ENCODE measurements at regions not wholly inside any gene's neighbourhood (a gene's known extent, or its start where the extent isn't known, plus 50 kb on each side); places are given as distances from the start of the nearest gene placed in this dataset.
A peak's percentile ranks its signal among the peaks of the same experiment; 100 is the strongest.

DNA sequence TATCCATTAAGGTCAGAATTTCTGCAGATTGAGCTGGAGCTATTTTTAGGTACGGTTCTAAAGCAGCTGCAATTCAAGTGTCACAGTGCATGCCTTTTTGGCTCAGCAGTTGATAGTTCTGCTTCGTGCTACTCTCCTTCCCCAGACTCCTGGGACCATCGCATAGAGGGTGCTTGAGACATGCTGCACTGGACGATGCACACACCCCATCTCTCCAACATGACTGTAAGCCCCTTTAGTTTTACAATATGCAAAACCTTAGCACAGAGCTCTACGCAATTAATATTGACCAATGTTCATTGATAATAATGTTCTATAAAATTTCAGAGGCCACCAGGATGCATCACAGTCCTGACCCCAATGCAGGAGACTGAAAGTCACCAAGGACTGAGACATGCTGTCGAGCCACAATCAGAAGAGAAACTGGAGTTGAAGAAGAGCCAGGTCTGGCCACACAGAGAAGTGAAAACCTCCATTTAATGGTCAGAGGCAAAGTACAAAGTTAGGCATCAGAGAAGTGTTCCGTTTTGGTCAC, 120.9 kb upstream of the ZC3H12C start:
- H3K4me3 ChIP-seq (ENCODE audit: low read length) = no peak overlapping the region
- WGBS = 36% methylated on average over 7 of the region's 7 CpGs
- peaks cover 8% of the 10 kb centered on the region for H3K4me1 ChIP-seq (ENCODE audit: control insufficient read depth, insufficient read depth, low read length)
- ATAC-seq = peak; percentile 51 to 64
- H3K9me3 ChIP-seq (ENCODE audit: control insufficient read depth, low read length) = no peaks in the 10 kb centered on the region
- intact Hi-C loops (cut with DNase I) = no loop called here
- H3K27ac ChIP-seq (ENCODE audit: low read length) = no peak overlapping the region
- H3K27me3 ChIP-seq (ENCODE audit: control insufficient read depth, insufficient read depth) = no peaks in the 10 kb centered on the region
- no peak for DNase-seq

DNA sequence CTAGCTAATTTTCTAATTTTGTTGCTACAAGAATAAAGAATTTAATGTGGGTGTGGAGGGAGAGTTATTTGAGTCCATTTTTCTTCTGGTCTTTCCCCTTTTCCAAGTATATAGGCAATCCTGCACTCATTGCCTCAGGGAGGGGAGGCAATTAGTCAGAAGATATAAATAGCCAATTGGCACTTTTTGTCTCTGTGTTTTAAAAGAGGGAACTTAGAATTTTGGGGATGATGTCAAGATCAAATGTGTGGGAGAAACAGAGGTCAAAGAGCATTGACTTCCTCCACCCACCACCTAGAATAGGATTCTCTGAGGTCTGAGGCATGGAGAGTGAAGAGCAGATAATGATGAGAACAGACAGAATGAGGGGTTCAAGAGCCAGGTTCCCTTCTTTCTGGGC, 120.3 kb upstream of the ZC3H12C start:
- intact Hi-C loops (cut with DNase I) = no loop called here
- no peak for ATAC-seq
- no peak for DNase-seq
- peaks cover 8% of the 10 kb centered on the region for H3K4me1 ChIP-seq (ENCODE audit: control insufficient read depth, insufficient read depth, low read length)
- no peaks in the 10 kb centered on the region for H3K9me3 ChIP-seq (ENCODE audit: control insufficient read depth, low read length)
- no peak overlapping the region for H3K4me3 ChIP-seq (ENCODE audit: low read length)
- H3K27me3 ChIP-seq (ENCODE audit: control insufficient read depth, insufficient read depth) = no peaks in the 10 kb centered on the region
- no peak overlapping the region for H3K27ac ChIP-seq (ENCODE audit: low read length)

DNA sequence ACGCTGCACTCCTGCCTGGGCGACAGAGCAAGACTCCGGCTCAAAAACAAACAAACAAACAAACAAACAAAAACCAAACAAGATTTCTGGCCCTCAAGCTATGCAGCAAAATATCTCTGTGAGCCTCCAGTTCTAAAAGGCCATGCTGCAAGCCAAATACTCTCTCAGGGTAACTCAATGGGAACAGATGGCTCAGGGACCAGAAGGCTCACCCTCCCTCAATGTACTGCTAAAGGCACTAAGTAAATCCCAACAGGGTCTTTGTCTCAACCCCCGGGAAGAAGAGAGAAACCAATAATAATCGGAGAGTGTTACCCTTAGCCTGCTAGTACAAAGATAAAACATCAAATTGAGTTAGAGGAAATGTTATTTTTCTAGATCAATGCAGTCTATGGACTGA, 119.7 kb upstream of the ZC3H12C start:
- Histone ChIP-seq H3K27me3 (ENCODE audit: control insufficient read depth, insufficient read depth) (no peaks in the 10 kb centered on the region), H3K4me1 (ENCODE audit: control insufficient read depth, insufficient read depth, low read length) (peaks cover 8% of the 10 kb centered on the region), H3K9me3 (ENCODE audit: control insufficient read depth, low read length) (no peaks in the 10 kb centered on the region), H3K4me3 (ENCODE audit: low read length) (no peak overlapping the region), H3K27ac (ENCODE audit: low read length) (no peak overlapping the region)
- no peak for ATAC-seq
- DNase-seq = no peak
- 90% methylated on average over 5 of the region's 5 CpGs for WGBS
- intact Hi-C loops (cut with DNase I) = no loop called here

DNA sequence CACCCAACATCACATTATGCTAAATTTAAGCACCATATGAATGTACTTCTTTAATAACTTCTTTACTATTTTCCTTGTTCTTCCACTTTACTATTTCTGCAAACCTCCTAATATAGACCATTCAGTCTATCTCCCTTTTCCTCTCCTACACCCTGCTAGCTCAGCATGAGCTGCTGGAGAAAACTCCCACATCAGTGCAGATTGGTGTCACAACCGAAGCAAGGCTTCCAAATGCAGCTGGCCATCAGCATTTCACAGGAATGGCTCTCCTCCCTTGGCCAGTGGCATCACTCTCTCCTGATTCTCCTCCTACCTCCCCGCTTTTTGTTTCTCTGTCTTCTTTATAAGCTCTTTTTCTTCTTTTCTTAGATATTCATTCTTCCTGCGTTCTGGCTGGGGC, 118.7 kb upstream of the ZC3H12C start:
- Histone ChIP-seq H3K27ac (ENCODE audit: low read length) (no peak overlapping the region), H3K27me3 (ENCODE audit: control insufficient read depth, insufficient read depth) (no peaks in the 10 kb centered on the region), H3K9me3 (ENCODE audit: control insufficient read depth, low read length) (no peaks in the 10 kb centered on the region), H3K4me1 (ENCODE audit: control insufficient read depth, insufficient read depth, low read length) (peaks cover 8% of the 10 kb centered on the region), H3K4me3 (ENCODE audit: low read length) (no peak overlapping the region)
- DNase-seq (no peak), ATAC-seq (no peak)
- 87% methylated on average over 3 of the region's 3 CpGs for WGBS
- intact Hi-C loops (cut with DNase I) = no loop called here

DNA sequence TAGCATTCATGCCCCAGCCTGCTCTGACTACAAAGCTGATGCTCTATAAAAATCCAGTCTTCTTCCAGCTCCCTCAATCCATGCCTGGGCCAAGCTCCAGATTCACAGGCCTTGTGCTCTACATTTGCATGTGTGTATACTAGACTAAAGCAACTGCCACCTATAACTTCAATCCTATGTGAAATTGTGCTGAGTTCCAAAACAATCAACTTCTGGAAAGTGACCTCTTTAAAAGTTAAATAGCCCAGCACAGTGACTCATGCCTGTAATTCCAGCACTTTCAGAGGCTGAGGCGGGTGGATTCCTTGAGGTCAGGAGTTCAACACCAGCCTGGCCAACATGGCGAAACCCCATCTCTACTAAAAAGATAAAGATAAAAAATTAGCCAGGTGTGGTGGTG, 114.3 kb upstream of the ZC3H12C start:
- H3K27me3 ChIP-seq (ENCODE audit: control insufficient read depth, insufficient read depth) = no peaks in the 10 kb centered on the region
- ATAC-seq (no peak), DNase-seq (no peak)
- H3K4me1 ChIP-seq (ENCODE audit: control insufficient read depth, insufficient read depth, low read length) = no peaks in the 10 kb centered on the region
- WGBS = 86% methylated on average over 2 of the region's 2 CpGs
- H3K9me3 ChIP-seq (ENCODE audit: control insufficient read depth, low read length) = no peaks in the 10 kb centered on the region
- H3K4me3 ChIP-seq (ENCODE audit: low read length) = no peak overlapping the region
- no peak overlapping the region for H3K27ac ChIP-seq (ENCODE audit: low read length)
- intact Hi-C loops (cut with DNase I) = no loop called here

DNA sequence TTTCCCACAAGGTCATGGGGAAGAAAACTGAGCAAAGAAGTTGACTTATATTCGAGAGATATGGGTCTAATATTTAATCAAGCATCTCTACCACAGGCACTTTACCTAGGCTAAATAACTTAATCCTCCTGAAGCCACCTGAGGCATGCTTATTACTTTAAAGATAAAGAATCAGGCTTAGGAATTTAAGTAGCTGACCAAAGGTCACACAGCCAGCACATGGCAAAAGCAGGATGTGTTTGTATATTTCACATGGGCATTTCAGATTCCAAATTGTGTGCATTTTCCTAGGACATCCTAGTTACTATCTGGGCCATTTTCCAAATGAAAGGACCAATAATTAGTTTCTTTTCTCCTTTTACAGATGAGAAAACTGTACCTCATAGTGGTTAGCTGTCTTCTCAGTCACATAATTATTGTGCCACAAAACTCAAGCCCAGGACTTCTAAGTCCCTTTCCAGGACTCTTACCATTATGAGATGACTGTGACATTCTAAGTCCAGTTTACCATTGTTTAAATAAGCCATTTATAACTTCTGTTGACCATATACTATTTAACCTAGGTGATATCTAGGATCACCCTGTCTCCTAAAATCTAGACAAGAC, 112.1 kb upstream of the ZC3H12C start:
- whole genome bisulfite sequencing = 59% methylated on average over 1 of the region's 1 CpG
- ATAC-seq = no peak
- H3K27me3 ChIP-seq (ENCODE audit: control insufficient read depth, insufficient read depth) = no peaks in the 10 kb centered on the region

DNA sequence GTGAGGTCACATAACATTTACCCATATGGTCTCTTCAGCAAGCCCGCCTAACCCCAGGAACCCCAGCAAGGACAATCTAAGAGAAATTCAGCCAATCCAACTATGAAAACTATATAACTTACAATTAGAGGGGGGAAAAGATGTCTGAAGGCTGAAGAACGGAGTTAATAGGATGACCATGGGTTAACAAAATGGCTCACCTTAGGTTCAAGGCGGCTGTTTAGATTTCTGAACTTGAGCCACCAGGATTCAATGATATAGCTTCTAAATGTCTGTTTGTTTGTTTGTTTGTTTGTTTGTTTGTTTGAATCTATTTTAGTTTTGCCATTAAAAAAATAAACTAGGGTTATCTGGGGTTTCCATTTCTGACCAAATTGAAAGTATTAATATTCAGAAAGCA, 109.8 kb upstream of the ZC3H12C start:
- Histone ChIP-seq H3K4me3 (ENCODE audit: low read length) (no peak overlapping the region), H3K27ac (ENCODE audit: low read length) (no peak overlapping the region), H3K27me3 (ENCODE audit: control insufficient read depth, insufficient read depth) (no peaks in the 10 kb centered on the region), H3K9me3 (ENCODE audit: control insufficient read depth, low read length) (no peaks in the 10 kb centered on the region), H3K4me1 (ENCODE audit: control insufficient read depth, insufficient read depth, low read length) (no peaks in the 10 kb centered on the region)
- ATAC-seq (no peak), DNase-seq (no peak)
- intact Hi-C loops (cut with DNase I) = no loop called here
- 96% methylated on average over 3 of the region's 3 CpGs for WGBS

More for the DNA sequence above, 112.1 kb upstream of the ZC3H12C start:
- Histone ChIP-seq H3K9me3 (ENCODE audit: control insufficient read depth, low read length) (no peaks in the 10 kb centered on the region), H3K4me3 (ENCODE audit: low read length) (no peak overlapping the region), H3K4me1 (ENCODE audit: control insufficient read depth, insufficient read depth, low read length) (no peaks in the 10 kb centered on the region), H3K27ac (ENCODE audit: low read length) (no peak overlapping the region)
- DNase-seq = no peak
- intact Hi-C loops (cut with DNase I) = no loop called here

DNA sequence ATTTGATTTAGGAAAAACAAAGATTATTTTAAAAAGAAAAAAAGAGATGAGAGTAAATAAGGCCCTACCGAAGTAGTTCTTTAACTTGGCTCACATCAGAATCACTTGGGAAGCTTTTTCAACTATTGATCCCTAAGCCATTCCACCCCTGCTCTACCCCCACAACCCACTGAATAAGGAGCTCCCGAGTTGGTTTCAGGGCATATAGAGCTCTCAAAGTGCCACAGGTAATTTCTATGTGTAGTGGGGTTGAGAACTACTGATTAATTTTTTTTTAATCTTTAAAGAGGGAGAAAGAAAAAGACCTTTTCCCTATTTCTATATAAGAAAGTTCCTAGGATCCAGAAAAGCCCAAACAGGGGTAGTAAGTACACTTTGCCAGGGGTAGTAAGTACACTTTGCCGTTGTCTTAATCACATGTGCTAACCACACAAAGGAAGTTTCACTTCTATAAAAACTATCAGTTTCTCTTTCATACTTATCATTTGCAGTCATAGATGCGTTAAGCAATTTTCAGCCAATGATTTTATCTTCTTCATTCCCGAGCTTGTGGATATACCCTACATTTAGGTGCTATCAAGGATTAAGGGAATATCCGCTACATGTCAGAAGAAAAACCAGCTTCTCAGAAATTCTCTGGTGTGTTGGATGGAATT, 108.4 kb upstream of the ZC3H12C start:
- Histone ChIP-seq H3K4me3 (ENCODE audit: low read length) (no peak overlapping the region), H3K4me1 (ENCODE audit: control insufficient read depth, insufficient read depth, low read length) (no peaks in the 10 kb centered on the region), H3K27ac (ENCODE audit: low read length) (no peak overlapping the region), H3K9me3 (ENCODE audit: control insufficient read depth, low read length) (no peaks in the 10 kb centered on the region), H3K27me3 (ENCODE audit: control insufficient read depth, insufficient read depth) (no peaks in the 10 kb centered on the region)
- intact Hi-C loops (cut with DNase I) = no loop called here
- 72% methylated on average over 6 of the region's 6 CpGs for WGBS
- DNase-seq (no peak), ATAC-seq (no peak)

DNA sequence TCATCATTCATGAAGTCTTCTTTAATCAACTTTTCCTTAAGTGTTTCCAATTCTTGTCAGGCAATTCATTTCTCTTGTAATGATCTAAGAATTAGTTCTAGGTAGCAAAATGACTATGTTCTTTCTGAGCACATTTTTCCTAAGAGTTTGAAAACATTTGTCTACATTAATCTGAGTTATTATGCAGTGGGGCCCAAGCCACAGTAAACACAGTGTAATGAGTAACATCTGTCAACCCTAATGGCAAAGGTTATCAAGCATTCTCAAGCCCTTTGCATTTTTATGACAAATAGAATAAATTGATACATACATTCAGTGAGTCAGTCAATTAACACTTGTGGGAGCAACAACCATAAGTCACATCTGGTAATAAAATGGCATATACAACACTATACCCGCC, 106.7 kb upstream of the ZC3H12C start:
- no peaks in the 10 kb centered on the region for H3K9me3 ChIP-seq (ENCODE audit: control insufficient read depth, low read length)
- no peak overlapping the region for H3K4me3 ChIP-seq (ENCODE audit: low read length)
- intact Hi-C loops (cut with DNase I) = no loop called here
- H3K4me1 ChIP-seq (ENCODE audit: control insufficient read depth, insufficient read depth, low read length) = no peaks in the 10 kb centered on the region
- no peaks in the 10 kb centered on the region for H3K27me3 ChIP-seq (ENCODE audit: control insufficient read depth, insufficient read depth)
- H3K27ac ChIP-seq (ENCODE audit: low read length) = no peak overlapping the region
- WGBS = 96% methylated on average over 1 of the region's 1 CpG
- no peak for ATAC-seq
- DNase-seq = no peak

DNA sequence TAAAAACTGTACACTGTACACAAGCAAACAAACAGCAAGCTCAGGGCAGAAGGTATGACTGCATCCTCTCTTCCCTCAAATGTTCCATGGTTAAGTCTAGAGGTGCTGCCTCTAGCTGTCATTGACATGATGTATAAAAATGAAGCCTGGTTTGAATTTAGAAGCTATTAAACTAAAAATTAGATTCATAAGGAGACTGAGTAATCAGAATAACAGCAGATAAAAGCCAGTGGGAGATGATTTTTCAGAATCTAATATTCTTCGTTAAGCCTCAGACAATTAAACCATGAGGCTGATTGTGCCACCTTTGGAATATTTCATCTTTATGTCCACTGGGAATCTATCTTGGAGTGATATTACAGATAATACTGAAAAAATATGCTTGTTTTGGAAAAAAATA, 101.4 kb upstream of the ZC3H12C start:
- DNase-seq (no peak), ATAC-seq (no peak)
- no peak overlapping the region for H3K4me3 ChIP-seq (ENCODE audit: low read length)
- no peaks in the 10 kb centered on the region for H3K4me1 ChIP-seq (ENCODE audit: control insufficient read depth, insufficient read depth, low read length)
- H3K27ac ChIP-seq (ENCODE audit: low read length) = no peak overlapping the region
- intact Hi-C loops (cut with DNase I) = no loop called here
- 90% methylated on average over 1 of the region's 1 CpG for WGBS
- H3K9me3 ChIP-seq (ENCODE audit: control insufficient read depth, low read length) = no peaks in the 10 kb centered on the region
- no peaks in the 10 kb centered on the region for H3K27me3 ChIP-seq (ENCODE audit: control insufficient read depth, insufficient read depth)

DNA sequence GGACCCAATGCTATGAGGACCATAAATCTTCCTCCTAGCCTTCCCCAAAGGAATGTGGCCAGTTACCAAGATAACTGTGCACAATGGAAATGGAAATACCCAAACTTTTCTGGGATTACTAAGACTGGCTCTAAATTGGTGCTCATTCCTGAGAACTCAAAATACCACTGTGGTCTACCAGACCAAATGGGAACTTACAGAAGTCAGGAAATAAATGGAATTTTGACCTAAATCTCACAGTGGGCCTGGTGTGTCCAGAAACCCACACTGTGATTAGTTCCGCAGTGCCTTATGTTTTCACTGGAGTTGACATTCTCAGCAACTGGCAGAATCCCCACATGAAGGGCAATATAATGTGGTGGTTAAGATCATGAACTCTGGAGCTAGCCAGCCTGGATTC, 99.4 kb upstream of the ZC3H12C start:
- no peak for DNase-seq
- no peaks in the 10 kb centered on the region for H3K27me3 ChIP-seq (ENCODE audit: control insufficient read depth, insufficient read depth)
- WGBS = 95% methylated on average over 1 of the region's 1 CpG
- no peaks in the 10 kb centered on the region for H3K9me3 ChIP-seq (ENCODE audit: control insufficient read depth, low read length)
- no peak overlapping the region for H3K4me3 ChIP-seq (ENCODE audit: low read length)
- intact Hi-C loops (cut with DNase I) = no loop called here
- H3K27ac ChIP-seq (ENCODE audit: low read length) = no peak overlapping the region
- no peaks in the 10 kb centered on the region for H3K4me1 ChIP-seq (ENCODE audit: control insufficient read depth, insufficient read depth, low read length)
- ATAC-seq = no peak

DNA sequence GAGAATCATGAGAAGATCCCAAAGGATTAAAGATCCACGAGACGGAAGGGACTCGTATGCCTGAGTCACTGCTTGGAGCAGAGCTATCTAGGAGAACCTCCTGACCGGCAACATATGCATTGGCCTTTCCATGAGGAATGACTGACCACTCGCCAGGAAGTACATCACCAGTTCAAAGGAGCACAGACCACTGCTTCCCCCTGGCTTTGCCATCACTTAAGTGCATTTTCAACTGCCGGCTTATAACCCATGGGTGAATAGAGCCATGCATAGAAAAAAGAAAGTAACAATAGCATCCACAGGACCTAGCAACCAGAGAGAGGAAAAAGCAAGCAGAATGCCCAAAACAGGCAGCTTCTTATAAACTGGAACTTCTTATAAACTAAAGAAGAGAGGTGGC, 98.3 kb upstream of the ZC3H12C start:
- intact Hi-C loops (cut with DNase I) = no loop called here
- Histone ChIP-seq H3K27me3 (ENCODE audit: control insufficient read depth, insufficient read depth) (no peaks in the 10 kb centered on the region), H3K4me3 (ENCODE audit: low read length) (no peak overlapping the region), H3K4me1 (ENCODE audit: control insufficient read depth, insufficient read depth, low read length) (no peaks in the 10 kb centered on the region), H3K9me3 (ENCODE audit: control insufficient read depth, low read length) (no peaks in the 10 kb centered on the region), H3K27ac (ENCODE audit: low read length) (no peak overlapping the region)
- 75% methylated on average over 6 of the region's 6 CpGs for WGBS
- no peak for DNase-seq
- ATAC-seq = no peak

All from right cardiac atrium (tissue), 5 donors.